ENCODE measurements at regions not wholly inside any gene's neighbourhood (a gene's known extent, or its start where the extent isn't known, plus 50 kb on each side); places are given as distances from the start of the nearest gene placed in this dataset.

GRCh38 chr2:199216253-199216652 is 241.5 kb downstream of the SATB2 start:
- WGBS = 90% methylated on average over 3 of the region's 3 CpGs

GRCh38 chr2:199207011-199207410 is 250.7 kb downstream of the SATB2 start:
- Histone ChIP-seq H3K4me1 (no peaks in the 10 kb centered on the region), H3K27me3 (no peaks in the 10 kb centered on the region), H3K36me3 (no peaks in the 10 kb centered on the region), H3K9me3 (no peaks in the 10 kb centered on the region), H3K4me3 (no peak overlapping the region), H3K27ac (no peak overlapping the region)
- no peak for TF ChIP-seq EP300 (IDR thresholded peaks at IDR 0.05)
- no peak for TF ChIP-seq POLR2AphosphoS5 (IDR thresholded peaks at IDR 0.05)
- no peak for TF ChIP-seq CTCF (IDR thresholded peaks at IDR 0.05)
- no peak for TF ChIP-seq POLR2A (IDR thresholded peaks at IDR 0.05)
- no peak for DNase-seq (ENCODE audit: low spot score in 2 of 2)
- WGBS = 82% methylated on average over 2 of the region's 2 CpGs

More at GRCh38 chr2:199216253-199216652, 241.5 kb downstream of the SATB2 start:
- Histone ChIP-seq H3K27ac (no peak overlapping the region), H3K9me3 (no peaks in the 10 kb centered on the region), H3K27me3 (no peaks in the 10 kb centered on the region), H3K4me1 (no peaks in the 10 kb centered on the region), H3K4me3 (no peak overlapping the region), H3K36me3 (no peaks in the 10 kb centered on the region)
- no peak for TF ChIP-seq POLR2A (IDR thresholded peaks at IDR 0.05)
- TF ChIP-seq POLR2AphosphoS5 (IDR thresholded peaks at IDR 0.05) = no peak
- no peak for TF ChIP-seq CTCF (IDR thresholded peaks at IDR 0.05)
- no peak for TF ChIP-seq EP300 (IDR thresholded peaks at IDR 0.05)
- no peak for DNase-seq (ENCODE audit: low spot score in 2 of 2)

GRCh38 chr2:199206536-199206935 is 251.2 kb downstream of the SATB2 start:
- Histone ChIP-seq H3K9me3 (no peaks in the 10 kb centered on the region), H3K4me1 (no peaks in the 10 kb centered on the region), H3K27ac (no peak overlapping the region), H3K27me3 (no peaks in the 10 kb centered on the region), H3K4me3 (no peak overlapping the region), H3K36me3 (no peaks in the 10 kb centered on the region)
- WGBS = 94% methylated on average over 7 of the region's 9 CpGs
- DNase-seq (ENCODE audit: low spot score in 2 of 2) = no peak
- TF ChIP-seq EP300 (IDR thresholded peaks at IDR 0.05) (no peak), CTCF (IDR thresholded peaks at IDR 0.05) (no peak), POLR2A (IDR thresholded peaks at IDR 0.05) (no peak), POLR2AphosphoS5 (IDR thresholded peaks at IDR 0.05) (no peak)

DNA sequence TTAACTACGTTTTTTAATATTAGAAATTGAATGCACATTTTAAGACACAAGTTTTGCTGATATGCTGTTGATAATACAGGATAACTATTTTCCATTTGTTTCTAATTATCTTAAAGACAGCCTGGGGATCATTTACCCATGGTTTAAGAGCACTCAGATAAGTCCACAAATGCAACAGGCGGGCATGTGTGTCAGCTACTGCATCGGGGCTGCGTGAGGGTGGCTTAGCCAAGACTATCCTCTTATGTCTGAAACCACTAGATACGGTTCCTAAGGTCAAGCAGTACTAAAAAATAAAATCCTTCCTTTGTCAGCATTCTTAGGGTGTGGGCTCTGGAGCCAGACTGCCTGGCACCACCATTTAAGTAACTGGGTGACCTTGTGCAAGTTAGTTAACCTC is 254.8 kb downstream of the SATB2 start:
- Histone ChIP-seq H3K4me1 (no peaks in the 10 kb centered on the region), H3K27ac (no peak overlapping the region), H3K27me3 (no peaks in the 10 kb centered on the region), H3K9me3 (no peaks in the 10 kb centered on the region), H3K4me3 (no peak overlapping the region), H3K36me3 (no peaks in the 10 kb centered on the region)
- WGBS = 79% methylated on average over 5 of the region's 5 CpGs
- TF ChIP-seq POLR2AphosphoS5 (IDR thresholded peaks at IDR 0.05) (no peak), EP300 (IDR thresholded peaks at IDR 0.05) (no peak), POLR2A (IDR thresholded peaks at IDR 0.05) (no peak), CTCF (IDR thresholded peaks at IDR 0.05) (no peak)
- DNase-seq (ENCODE audit: low spot score in 2 of 2) = no peak

DNA sequence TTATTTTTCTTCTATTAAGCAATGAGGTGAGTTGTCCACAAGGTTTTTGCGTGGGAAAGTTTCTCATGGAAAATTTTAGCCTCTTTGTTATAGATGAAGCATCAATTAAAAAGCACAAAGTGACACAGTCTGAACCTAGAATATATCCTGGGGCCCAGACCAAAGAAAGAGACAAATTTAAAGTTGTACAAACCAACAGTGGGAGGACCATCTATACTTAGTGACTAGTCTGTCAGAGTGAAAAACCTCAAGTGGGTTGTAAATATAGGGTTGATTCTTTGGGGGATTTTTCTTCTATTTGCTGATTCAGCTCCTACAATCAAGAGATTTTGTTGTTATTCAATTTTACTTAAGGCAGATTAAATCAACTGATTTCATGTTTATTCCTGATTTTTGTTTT is 256.2 kb downstream of the SATB2 start:
- Histone ChIP-seq H3K9me3 (no peaks in the 10 kb centered on the region), H3K27me3 (no peaks in the 10 kb centered on the region), H3K4me1 (no peaks in the 10 kb centered on the region), H3K36me3 (no peaks in the 10 kb centered on the region), H3K4me3 (no peak overlapping the region), H3K27ac (no peak overlapping the region)
- 89% methylated on average over 1 of the region's 1 CpG for WGBS
- no peak for TF ChIP-seq POLR2AphosphoS5 (IDR thresholded peaks at IDR 0.05)
- TF ChIP-seq POLR2A (IDR thresholded peaks at IDR 0.05) = no peak
- no peak for TF ChIP-seq EP300 (IDR thresholded peaks at IDR 0.05)
- no peak for TF ChIP-seq CTCF (IDR thresholded peaks at IDR 0.05)
- DNase-seq (ENCODE audit: low spot score in 2 of 2) = no peak

All from suprapubic skin (tissue), 4 donors.